ENCODE measurements at regions not wholly inside any gene's neighbourhood (a gene's known extent, or its start where the extent isn't known, plus 50 kb on each side); places are given as distances from the start of the nearest gene placed in this dataset.
A peak's percentile ranks its signal among the peaks of the same experiment; 100 is the strongest.
"Not testable (repeated sequence)": the region's sequence is repeated elsewhere in the genome, so short reads cannot be mapped to it uniquely, and the experiment has no call there.

DNA sequence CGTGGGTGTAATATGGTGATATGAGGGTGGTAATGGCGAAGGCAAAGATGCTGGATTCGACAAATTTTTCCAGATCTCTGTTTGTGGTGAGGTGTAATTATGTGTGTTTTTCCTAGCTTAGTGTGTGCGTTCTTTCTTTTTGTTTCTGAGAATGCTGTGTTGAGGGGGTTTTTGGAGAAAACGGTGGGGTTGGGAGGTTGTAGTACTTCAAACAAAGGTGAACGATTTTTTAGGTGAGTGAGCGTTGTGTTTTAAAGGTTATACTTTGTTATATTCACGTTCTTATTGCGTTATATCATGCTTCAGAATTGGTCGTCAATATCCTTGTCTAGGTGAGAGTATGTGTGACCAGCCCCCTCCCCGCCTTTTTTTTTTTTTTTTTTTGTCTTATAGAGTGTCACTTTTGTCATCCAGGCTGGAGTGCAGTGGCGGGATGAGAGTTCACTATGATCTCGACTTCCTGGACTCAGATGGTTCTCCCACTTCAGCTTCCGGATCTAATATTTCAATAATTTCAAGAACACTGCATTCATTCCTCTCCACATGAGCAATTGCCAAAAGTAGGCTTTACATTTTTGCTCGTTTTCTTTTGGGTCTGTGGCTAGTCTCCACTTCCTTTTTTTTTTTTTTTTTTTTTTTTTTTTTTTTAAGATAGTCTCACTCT is 82.2 kb upstream of the RNU2-1 start:
- DNase-seq = no peak

- no peak for DNase-seq
Measured at GRCh38 chr17:43315369-43315768, 81.6 kb upstream of the RNU2-1 start.

DNA sequence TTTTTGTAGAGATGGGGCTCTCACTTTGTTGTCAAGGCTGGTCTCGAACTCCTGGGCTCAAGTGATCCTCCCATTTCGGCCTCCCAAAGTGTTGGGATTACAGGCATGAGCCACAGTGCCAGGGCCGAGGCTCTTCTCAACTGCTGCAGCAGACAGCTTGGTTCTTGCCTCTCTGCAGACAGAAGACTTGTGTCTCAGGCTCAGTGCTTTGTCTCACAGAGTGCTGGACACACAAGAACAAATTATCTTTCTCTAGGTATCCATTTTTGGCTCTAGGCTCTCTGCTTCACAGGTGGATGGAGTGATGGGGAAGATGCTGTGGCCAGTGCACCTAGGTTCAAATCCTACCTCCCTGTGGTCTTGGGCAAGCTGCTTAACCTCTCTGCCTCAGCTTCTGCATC is 80.8 kb upstream of the RNU2-1 start:
- DNase-seq = no peak

DNA sequence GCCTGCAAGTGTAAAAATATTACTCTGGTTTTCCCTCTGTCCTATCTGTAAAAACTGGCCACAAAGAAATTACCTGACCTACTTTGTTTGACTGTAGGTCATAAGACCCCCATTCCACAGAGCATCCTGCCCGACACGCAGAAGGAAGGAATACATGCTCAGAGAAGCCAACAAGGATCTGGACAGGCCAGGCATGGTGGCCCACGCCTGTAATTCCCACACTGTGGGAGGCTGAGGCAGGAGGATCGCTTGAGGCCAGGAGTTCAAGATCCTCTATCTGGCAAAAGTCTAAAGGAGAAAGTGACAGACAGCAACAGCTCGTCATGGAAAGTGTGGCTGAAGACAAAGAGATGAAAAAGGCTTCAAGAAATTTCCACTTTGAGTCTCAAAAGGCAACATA is 78.2 kb upstream of the RNU2-1 start:
- no peak for DNase-seq

DNA sequence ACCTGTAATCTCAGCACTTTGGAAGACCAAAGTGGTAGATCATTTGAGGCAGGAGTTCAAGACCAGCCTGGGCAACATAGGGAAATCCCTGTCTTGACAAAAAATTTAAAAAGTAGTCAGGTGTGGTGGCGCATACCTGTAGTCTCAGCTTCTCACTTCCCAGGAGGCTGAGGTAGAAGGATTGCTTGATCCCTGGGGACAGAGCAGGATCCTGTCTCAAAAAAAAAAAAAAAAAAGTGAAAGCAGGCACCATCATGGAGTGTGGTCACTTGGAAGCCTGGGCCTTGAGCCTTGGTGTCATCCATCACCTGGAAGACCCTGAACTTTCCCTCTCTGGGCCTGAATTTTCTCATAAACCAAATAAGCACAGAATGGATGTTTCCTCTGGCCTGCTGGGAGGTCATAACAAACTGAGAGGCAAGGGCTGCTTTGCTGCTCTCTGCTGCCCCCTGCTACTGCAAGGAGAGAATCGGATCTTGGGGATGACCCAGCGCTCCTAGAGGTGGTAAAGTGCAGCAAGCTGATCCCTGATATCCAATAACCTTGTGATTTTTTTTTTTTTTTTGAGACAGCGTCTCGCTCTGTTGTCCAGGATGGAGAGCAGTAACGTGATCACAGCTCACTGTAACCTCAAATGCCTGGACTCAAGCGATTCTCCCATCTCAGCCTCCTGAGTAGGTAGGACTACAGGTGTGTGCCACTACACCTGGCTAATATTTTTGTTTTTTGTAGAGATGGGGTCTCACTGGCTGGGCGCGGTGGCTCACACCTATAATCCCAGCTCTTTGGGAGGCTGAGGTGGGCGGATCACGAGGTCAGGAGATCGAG is 75.9 kb upstream of the RNU2-1 start:
- peak in 1 of 2 donors; percentile 5 for DNase-seq

- DNase-seq = no peak
Measured at GRCh38 chr17:43308999-43309398, 75.2 kb upstream of the RNU2-1 start.

- not testable (repeated sequence) for DNase-seq
Measured at GRCh38 chr17:43304792-43305191, 71.0 kb upstream of the RNU2-1 start.

DNA sequence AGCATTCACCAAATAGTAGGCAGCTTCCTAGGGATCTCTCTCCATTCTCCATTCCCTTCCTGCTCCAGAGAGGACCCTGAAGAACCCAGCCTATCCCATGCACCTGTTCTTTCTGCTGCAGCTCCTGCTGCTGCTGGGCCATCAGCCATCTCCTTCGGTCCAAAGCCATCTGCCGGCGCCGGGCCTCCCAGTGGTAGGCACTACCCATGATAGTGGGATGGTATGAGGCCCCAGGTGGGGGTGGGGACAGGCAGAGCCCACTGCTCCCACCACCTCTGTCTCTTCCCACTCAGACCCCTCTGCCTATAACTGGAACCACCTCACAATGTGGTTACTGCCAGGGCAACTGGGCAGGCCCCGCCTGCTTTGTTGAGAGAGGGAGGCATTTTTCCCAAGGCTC is 69.3 kb upstream of the RNU2-1 start:
- not testable (repeated sequence) for DNase-seq

DNA sequence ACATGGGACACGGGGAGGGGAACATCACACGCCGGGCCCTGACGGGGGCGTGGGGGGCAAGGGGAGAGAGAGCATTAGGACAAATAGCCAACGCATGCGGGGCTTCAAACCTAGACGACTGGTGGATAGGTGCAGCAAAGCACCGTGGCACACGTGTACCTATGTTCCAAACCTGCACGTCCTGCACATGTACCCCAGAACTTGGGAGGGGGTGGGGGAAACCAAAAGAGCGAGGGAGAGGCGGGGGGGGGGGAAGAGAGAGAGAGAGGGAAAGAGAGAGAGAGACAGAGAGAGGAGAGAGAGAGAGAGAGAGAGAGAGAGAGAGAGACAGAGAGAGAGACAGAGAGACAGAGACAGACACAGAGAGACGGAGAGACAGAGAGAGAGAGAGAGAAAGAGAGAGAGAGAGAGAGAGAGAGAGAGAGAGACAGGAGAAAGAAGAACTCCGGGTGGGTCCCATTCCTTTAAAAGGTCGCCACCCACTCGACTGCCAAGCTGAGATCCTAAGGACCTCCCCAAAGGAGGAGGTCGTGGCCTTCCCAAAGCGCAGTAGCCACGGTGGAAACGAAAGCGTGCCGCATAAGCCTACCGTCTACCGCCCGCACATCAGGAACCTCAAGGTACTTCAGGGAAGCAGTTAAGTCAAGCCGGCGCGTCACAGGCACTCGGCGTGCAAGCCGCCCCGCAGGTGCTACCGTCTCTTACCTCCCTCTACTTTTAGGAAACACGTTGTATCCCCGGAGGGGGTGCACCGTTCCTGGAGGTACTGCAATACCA is 65.7 kb upstream of the RNU2-1 start:
- DNase-seq = not testable (repeated sequence)

GRCh38 chr17:43289670-43290069 is 55.9 kb upstream of the RNU2-1 start:
- not testable (repeated sequence) for DNase-seq

DNA sequence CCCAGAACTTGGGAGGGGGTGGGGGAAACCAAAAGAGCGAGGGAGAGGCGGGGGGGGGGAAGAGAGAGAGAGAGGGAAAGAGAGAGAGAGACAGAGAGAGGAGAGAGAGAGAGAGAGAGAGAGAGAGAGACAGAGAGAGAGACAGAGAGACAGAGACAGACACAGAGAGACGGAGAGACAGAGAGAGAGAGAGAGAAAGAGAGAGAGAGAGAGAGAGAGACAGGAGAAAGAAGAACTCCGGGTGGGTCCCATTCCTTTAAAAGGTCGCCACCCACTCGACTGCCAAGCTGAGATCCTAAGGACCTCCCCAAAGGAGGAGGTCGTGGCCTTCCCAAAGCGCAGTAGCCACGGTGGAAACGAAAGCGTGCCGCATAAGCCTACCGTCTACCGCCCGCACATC is 49.8 kb upstream of the RNU2-1 start:
- not testable (repeated sequence) for DNase-seq
